ENCODE measurements at regions not wholly inside any gene's neighbourhood (a gene's known extent, or its start where the extent isn't known, plus 50 kb on each side); places are given as distances from the start of the nearest gene placed in this dataset.

DNA sequence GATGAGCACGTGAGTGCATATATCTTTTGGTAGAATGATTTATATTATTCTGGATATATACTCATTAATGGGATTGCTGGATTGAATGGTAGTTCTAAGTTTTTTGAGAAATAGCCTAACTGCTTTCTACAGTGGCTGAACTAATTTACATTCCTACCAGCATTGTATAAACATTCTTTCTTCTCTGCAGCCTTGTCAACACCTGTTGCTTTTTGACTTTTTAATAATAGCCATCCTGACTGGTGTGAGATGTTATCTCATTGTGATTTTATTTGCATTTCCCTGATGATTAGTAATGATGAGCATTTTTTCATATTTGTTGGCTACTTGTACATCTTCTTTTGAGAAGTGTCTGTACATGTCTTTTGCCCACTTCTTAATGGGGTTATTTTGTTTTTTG, 116.3 kb downstream of the ADTRP start:
- peaks cover 8% of the 10 kb centered on the region for H3K9me3 Mint-ChIP-seq
- no peaks in the 10 kb centered on the region for H3K4me1 Mint-ChIP-seq
- H3K27me3 Mint-ChIP-seq (ENCODE audit: low read depth): peaks cover 3% of the 10 kb centered on the region
- no peak overlapping the region for H3K4me3 Mint-ChIP-seq
- TF ChIP-seq, protein P1, sequence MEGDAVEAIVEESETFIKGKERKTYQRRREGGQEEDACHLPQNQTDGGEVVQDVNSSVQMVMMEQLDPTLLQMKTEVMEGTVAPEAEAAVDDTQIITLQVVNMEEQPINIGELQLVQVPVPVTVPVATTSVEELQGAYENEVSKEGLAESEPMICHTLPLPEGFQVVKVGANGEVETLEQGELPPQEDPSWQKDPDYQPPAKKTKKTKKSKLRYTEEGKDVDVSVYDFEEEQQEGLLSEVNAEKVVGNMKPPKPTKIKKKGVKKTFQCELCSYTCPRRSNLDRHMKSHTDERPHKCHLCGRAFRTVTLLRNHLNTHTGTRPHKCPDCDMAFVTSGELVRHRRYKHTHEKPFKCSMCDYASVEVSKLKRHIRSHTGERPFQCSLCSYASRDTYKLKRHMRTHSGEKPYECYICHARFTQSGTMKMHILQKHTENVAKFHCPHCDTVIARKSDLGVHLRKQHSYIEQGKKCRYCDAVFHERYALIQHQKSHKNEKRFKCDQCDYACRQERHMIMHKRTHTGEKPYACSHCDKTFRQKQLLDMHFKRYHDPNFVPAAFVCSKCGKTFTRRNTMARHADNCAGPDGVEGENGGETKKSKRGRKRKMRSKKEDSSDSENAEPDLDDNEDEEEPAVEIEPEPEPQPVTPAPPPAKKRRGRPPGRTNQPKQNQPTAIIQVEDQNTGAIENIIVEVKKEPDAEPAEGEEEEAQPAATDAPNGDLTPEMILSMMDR (IDR thresholded peaks at IDR 0.05; ENCODE audit: unreplicated experiment in 3 of 3): no peak
- H3K36me3 Mint-ChIP-seq (ENCODE audit: low read depth): no peaks in the 10 kb centered on the region
- H3K27ac Mint-ChIP-seq: no peak overlapping the region

DNA sequence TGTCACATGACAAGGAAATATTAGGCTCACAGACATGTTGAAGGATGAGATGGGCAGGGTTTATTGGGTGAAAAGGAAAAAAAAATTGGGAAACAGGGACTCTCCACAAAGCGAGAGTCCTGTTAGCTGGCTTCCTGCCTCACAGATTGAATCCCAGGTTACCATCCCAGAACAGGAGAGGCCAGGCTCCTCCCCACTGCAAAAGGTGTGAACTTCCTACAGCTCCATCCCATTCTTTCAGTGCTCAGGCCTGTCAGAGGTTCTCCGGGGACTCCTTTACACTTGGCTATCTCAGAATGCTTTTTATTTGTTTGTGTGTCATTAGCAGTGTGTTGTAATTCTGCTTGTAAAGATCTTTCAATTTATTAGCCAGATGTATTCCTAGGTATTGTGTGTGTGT, 115.1 kb downstream of the ADTRP start:
- no peaks in the 10 kb centered on the region for H3K36me3 Mint-ChIP-seq (ENCODE audit: low read depth)

More for the DNA sequence above, 115.1 kb downstream of the ADTRP start:
- Mint-ChIP-seq H3K27me3 (ENCODE audit: low read depth) (peaks cover 3% of the 10 kb centered on the region), H3K4me1 (no peaks in the 10 kb centered on the region), H3K4me3 (no peak overlapping the region), H3K27ac (no peak overlapping the region), H3K9me3 (peaks cover 8% of the 10 kb centered on the region)
- TF ChIP-seq, protein P1 (IDR thresholded peaks at IDR 0.05; ENCODE audit: unreplicated experiment in 3 of 3): no peak

All from nephron (organoid).